H1 (cell line): ENCODE measurements at regions not wholly inside any gene's neighbourhood (a gene's known extent, or its start where the extent isn't known, plus 50 kb on each side); places are given as distances from the start of the nearest gene placed in this dataset.
A peak's percentile ranks its signal among the peaks of the same experiment; 100 is the strongest.
"Not testable (repeated sequence)": the region's sequence is repeated elsewhere in the genome, so short reads cannot be mapped to it uniquely, and the experiment has no call there.

ENCODE experiments used
- CTCF ChIA-PET: fragments of 300-600 bp; sonication (Branson Sonifier 250); formaldehyde crosslinking; loops from one replicate; lab custom pipeline; 2021; ENCODE audit not compliant: partially characterized antibody; lab: Charles Lee
- POLR2A ChIA-PET: fragments of 300-600 bp; sonication (Branson Sonifier 250); formaldehyde crosslinking; loops from one replicate; lab custom pipeline; 2021; ENCODE audit warnings: inconsistent platforms; ENCODE audit not compliant: partially characterized antibody; lab: Charles Lee
- DNase-seq, 2 experiments: peaks; one replicate each; pipeline versions ENCODE4 v3.0.0 to v3.0.0-alpha.2; 2010 to 2022; ENCODE audit warnings: low spot score in 2 of 2, low read depth in 1 of 2, mixed read lengths in 1 of 2
- FAIRE-seq: peaks from 2 replicates; lab custom pipeline; 2011; peaks lifted over from hg19 to GRCh38; lab: Jason Lieb, UNC
- H2AFZ ChIP-seq: 2 replicates; pipeline ENCODE4 v1.8.1; 2012; ENCODE audit warnings: low read length, inconsistent platforms
- H2AK5ac ChIP-seq: 2 replicates; pipeline ENCODE4 v1.6.1; 2013; ENCODE audit warnings: low read depth, low read length
- H2BK120ac ChIP-seq: replicated peaks from 2 replicates; pipeline ENCODE3; 2013; ENCODE audit warnings: low read depth, low read length, inconsistent platforms
- H2BK12ac ChIP-seq: 2 replicates; pipeline ENCODE4 v1.6.1; 2013; ENCODE audit warnings: low read depth, low read length
- H2BK15ac ChIP-seq: 2 replicates; pipeline ENCODE4 v1.6.1; 2013; ENCODE audit warnings: low read length
- H2BK20ac ChIP-seq: 2 replicates; pipeline ENCODE4 v1.6.1; 2013; ENCODE audit warnings: low read length
- H2BK5ac ChIP-seq: 2 replicates; pipeline ENCODE4 v1.6.1; 2013; ENCODE audit warnings: low read depth, low read length
- H3K14ac ChIP-seq: 2 replicates; pipeline ENCODE4 v1.6.1; 2013; ENCODE audit warnings: inconsistent platforms; ENCODE audit not compliant: insufficient read length
- H3K18ac ChIP-seq: 2 replicates; pipeline ENCODE4 v1.6.1; 2013; ENCODE audit warnings: low read length; ENCODE audit errors: extremely low read depth
- H3K23ac ChIP-seq: 2 replicates; pipeline ENCODE4 v1.6.1; 2013; ENCODE audit warnings: inconsistent platforms; ENCODE audit not compliant: insufficient read length
- H3K23me2 ChIP-seq: 2 replicates; pipeline ENCODE4 v1.6.1; 2013; ENCODE audit warnings: low read depth, low read length
- H3K27ac ChIP-seq: 2 replicates; pipeline ENCODE4 v1.6.1; 2011; ENCODE audit warnings: low read depth, low read length, inconsistent platforms
- H3K27me3 ChIP-seq, 4 experiments: replicated peaks in 1 of 4; 1 replicate in 1 of 4; 2 replicates in 3 of 4; pipeline versions ENCODE4 v1.6.1 to v1.8.1; 2011 to 2013; ENCODE audit warnings: low read length in 3 of 4, mild to moderate bottlenecking in 3 of 4, inconsistent platforms in 2 of 4, mixed read lengths in 2 of 4, moderate library complexity in 1 of 4; ENCODE audit not compliant: control insufficient read depth in 3 of 4, insufficient read depth in 3 of 4; ENCODE audit errors: extremely low read depth in 1 of 4
- H3K36me3 ChIP-seq, 4 experiments: 2 replicates each; pipeline versions ENCODE4 v1.6.1 to v1.8.1; 2011 to 2013; ENCODE audit warnings: mild to moderate bottlenecking in 4 of 4, low read length in 3 of 4, moderate library complexity in 2 of 4, control low read depth in 1 of 4, inconsistent platforms in 1 of 4; ENCODE audit not compliant: insufficient read depth in 4 of 4, control insufficient read depth in 2 of 4
- H3K4ac ChIP-seq: replicated peaks from 2 replicates; pipeline ENCODE3; 2013; ENCODE audit warnings: low read length, low read depth, mixed read lengths, inconsistent platforms; ENCODE audit not compliant: insufficient read length
- H3K4me1 ChIP-seq, 4 experiments: replicated peaks in 1 of 4; 1 replicate in 1 of 4; 2 replicates in 3 of 4; pipeline versions ENCODE4 v1.6.1 to v1.8.1; 2011 to 2013; ENCODE audit warnings: low read length in 3 of 4, inconsistent platforms in 2 of 4, mixed read lengths in 1 of 4; ENCODE audit not compliant: insufficient read depth in 4 of 4, control insufficient read depth in 3 of 4
- H3K4me2 ChIP-seq, 2 experiments: 2 replicates each; pipeline versions ENCODE4 v1.6.1 to v1.8.1; 2011 to 2013; ENCODE audit warnings: low read depth in 2 of 2, low read length in 2 of 2, control low read depth in 1 of 2, inconsistent platforms in 1 of 2, mild to moderate bottlenecking in 1 of 2; ENCODE audit not compliant: insufficient read depth in 1 of 2
- H3K4me3 ChIP-seq, 4 experiments: fragments of 200-600, 300-600 bp in 1 of 4; sonication (generic), shearing (Covaris generic), sonication (Bioruptor Twin) in 1 of 4; 2 replicates each; pipeline versions ENCODE4 v1.5.1 to v1.8.1; 2011 to 2016; ENCODE audit warnings: low read length in 4 of 4, low read depth in 3 of 4, control low read depth in 2 of 4, inconsistent platforms in 2 of 4, mild to moderate bottlenecking in 2 of 4, mixed read lengths in 1 of 4, moderate library complexity in 1 of 4; ENCODE audit not compliant: insufficient read depth in 2 of 4; ENCODE audit errors: extremely low read depth in 1 of 4
- H3K56ac ChIP-seq: replicated peaks from 2 replicates; pipeline ENCODE3; 2013; ENCODE audit warnings: low read depth, mild to moderate bottlenecking, mixed read lengths, low read length, inconsistent platforms; ENCODE audit not compliant: insufficient read length
- H3K79me1 ChIP-seq: 2 replicates; pipeline ENCODE4 v1.6.1; 2013; ENCODE audit warnings: low read depth, low read length, control low read depth
- H3K79me2 ChIP-seq, 2 experiments: 2 replicates each; pipeline versions ENCODE4 v1.6.1 to v1.8.1; 2012 to 2013; ENCODE audit warnings: low read length in 2 of 2, mild to moderate bottlenecking in 2 of 2, inconsistent platforms in 1 of 2; ENCODE audit not compliant: insufficient read depth in 2 of 2, control insufficient read depth in 1 of 2
- H3K9ac ChIP-seq, 4 experiments: replicated peaks in 1 of 4; 1 replicate in 1 of 4; 2 replicates in 3 of 4; pipeline versions ENCODE4 v1.6.1 to v1.8.1; 2011 to 2013; ENCODE audit warnings: low read depth in 3 of 4, low read length in 3 of 4, control low read depth in 2 of 4, mild to moderate bottlenecking in 2 of 4, moderate library complexity in 2 of 4, inconsistent platforms in 1 of 4; ENCODE audit errors: extremely low read depth in 1 of 4
- H3K9me3 ChIP-seq, 2 experiments: 2 replicates each; pipeline versions ENCODE4 v1.6.1 to v1.8.1; 2012 to 2013; ENCODE audit warnings: mild to moderate bottlenecking in 2 of 2, moderate library complexity in 2 of 2, control low read depth in 1 of 2, inconsistent platforms in 1 of 2, low read depth in 1 of 2, low read length in 1 of 2, mixed read lengths in 1 of 2; ENCODE audit not compliant: insufficient read depth in 2 of 2
- H4K20me1 ChIP-seq, 2 experiments: replicated peaks in 1 of 2; 2 replicates each; pipeline versions ENCODE3 to v1.8.1; 2011 to 2013; ENCODE audit warnings: inconsistent platforms in 2 of 2, low read length in 2 of 2, mild to moderate bottlenecking in 1 of 2; ENCODE audit not compliant: insufficient read depth in 2 of 2, control insufficient read depth in 1 of 2
- H4K5ac ChIP-seq: 2 replicates; pipeline ENCODE4 v1.6.1; 2013; ENCODE audit warnings: low read length, low read depth, mixed read lengths, inconsistent platforms; ENCODE audit not compliant: insufficient read length
- H4K8ac ChIP-seq: 2 replicates; pipeline ENCODE4 v1.8.0; 2013; ENCODE audit warnings: mild to moderate bottlenecking, moderate library complexity, low read length, inconsistent platforms; ENCODE audit not compliant: insufficient read depth; ENCODE audit errors: extremely low read depth
- H4K91ac ChIP-seq: replicated peaks from 2 replicates; pipeline ENCODE3; 2013; ENCODE audit warnings: low read length, mixed read lengths, inconsistent platforms; ENCODE audit not compliant: insufficient read length
- ASH2L ChIP-seq: fragments of 200-600, 300-600 bp; sonication (generic); IDR thresholded peaks from one replicate; pipeline ENCODE4 v1.7.1; 2017; ENCODE audit warnings: low read length
- RBBP5 ChIP-seq: IDR thresholded peaks from 2 replicates; pipeline ENCODE4 v1.7.1; 2012; ENCODE audit warnings: low read depth, mild to moderate bottlenecking, inconsistent platforms, low read length, moderate library complexity, borderline replicate concordance
- SP1 ChIP-seq: IDR thresholded peaks from 2 replicates; pipeline ENCODE4 v1.6.1; 2011; ENCODE audit warnings: low read depth, low read length
- TAF1 ChIP-seq: IDR thresholded peaks from 2 replicates; pipeline ENCODE4 v1.6.1; 2011; ENCODE audit warnings: mild to moderate bottlenecking, low read depth, low read length
- YY1 ChIP-seq: IDR thresholded peaks from 2 replicates; pipeline ENCODE4 v1.6.1; 2011; ENCODE audit warnings: low read depth, mild to moderate bottlenecking, low read length
- WGBS, 2 experiments: shearing (Covaris generic) in 1 of 2; methylation state at CpG; one replicate each; pipeline versions ENCODE4 v1.1.6 to v1.1.7; 2013 to 2015; ENCODE audit warnings: low lambda C conversion rate in 2 of 2, mixed read lengths in 2 of 2, inconsistent platforms in 1 of 2, low coverage in 1 of 2, missing lambda C conversion rate in 1 of 2; ENCODE audit not compliant: insufficient replicate concordance in 2 of 2, insufficient coverage in 1 of 2, insufficient read length in 1 of 2; ENCODE audit errors: extremely low coverage in 1 of 2, missing lambda C conversion rate in 1 of 2; 5-methylcytosine and 5-hydroxymethylcytosine counted together

DNA sequence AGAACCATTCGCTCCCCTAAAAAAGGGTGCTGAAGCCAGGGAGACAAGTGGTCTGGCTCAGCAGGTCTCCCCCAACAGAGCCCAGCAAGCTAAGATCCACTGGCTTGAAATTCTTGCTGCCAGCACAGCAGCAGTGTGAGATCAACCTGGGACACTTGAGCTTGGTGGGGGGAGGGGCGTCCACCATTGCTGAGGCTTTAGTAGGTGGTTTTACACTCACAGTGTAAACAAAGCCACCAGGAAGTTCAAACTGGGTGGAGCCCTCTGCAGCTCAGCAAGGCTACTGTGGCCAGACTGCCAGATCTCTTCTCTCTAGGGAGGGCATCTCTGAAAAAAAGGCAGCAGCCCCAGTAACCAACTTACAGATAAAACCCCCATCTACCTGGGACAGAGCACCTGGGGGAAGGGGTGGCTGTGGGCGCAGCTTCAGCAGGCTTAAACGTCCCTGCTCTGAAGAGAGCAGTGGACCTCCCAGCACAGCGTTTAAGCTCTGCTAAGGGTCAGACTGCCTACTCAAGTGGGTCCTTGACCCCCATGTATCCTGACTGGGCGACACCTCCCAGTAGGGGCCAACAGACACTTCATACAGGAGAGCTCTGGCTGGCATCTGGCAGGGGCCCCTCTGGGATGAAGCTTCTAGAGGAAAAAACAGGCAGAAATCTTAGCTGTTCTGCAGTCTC lies 307.7 kb downstream of the AMY1C start:
- H3K36me3 ChIP-seq, H2BK12ac ChIP-seq, H3K4ac ChIP-seq, H3K23me2 ChIP-seq, H3K9me3 ChIP-seq, H2BK120ac ChIP-seq, H3K14ac ChIP-seq, H3K56ac ChIP-seq, H3K23ac ChIP-seq, H3K27me3 ChIP-seq, H4K5ac ChIP-seq, POLR2A ChIA-PET, H2AK5ac ChIP-seq, H4K20me1 ChIP-seq, H3K4me1 ChIP-seq, H2BK20ac ChIP-seq, H3K9ac ChIP-seq, H3K18ac ChIP-seq, H3K79me1 ChIP-seq, H3K79me2 ChIP-seq, FAIRE-seq, H2BK15ac ChIP-seq: not testable (repeated sequence)
- CTCF ChIA-PET: interaction anchor here (1.0 to 1.5 kb wide), 3 partner anchors 38 to 233 kb away, joined by 3 to 7 read pairs (median 3); no protein-coding TSS in a partner anchor
- Histone ChIP-seq H4K91ac (peak overlapping the region; percentile 54), H4K8ac (peak overlapping the region; percentile 25; the same call in 1 of the 2 replicates), H2BK5ac (peak overlapping the region; percentile 50; the same call in 1 of the 2 replicates), H2AFZ (peak overlapping the region; percentile 99), H3K4me2 (peak overlapping the region; percentile 25 to 36; a peak in 2 of 4 replicates), H3K27ac (peak overlapping the region; percentile 52; the same call in 1 of the 2 replicates), H3K4me3 (peak overlapping the region in 1 of 4 experiments; percentile 4; a peak in 1 of 8 replicates)
- TF ChIP-seq RBBP5 (0 out of 2 replicates have a peak, but pooled peaks have one; percentile 54), SP1 (0 out of 2 replicates have a peak, but pooled peaks have one; percentile 19), TAF1 (0 out of 2 replicates have a peak, but pooled peaks have one; percentile 3), YY1 (peak; percentile 60; the same call in 1 of the 2 replicates), ASH2L (peak; percentile 77)
- 70% methylated on average over 6 of the region's 6 CpGs; no CpG with 5 or more reads in 1 of the 2 experiments for WGBS, 2 experiments
- peak; percentile 7 to 54 for DNase-seq
